ENCODE measurements at regions not wholly inside any gene's neighbourhood (a gene's known extent, or its start where the extent isn't known, plus 50 kb on each side); places are given as distances from the start of the nearest gene placed in this dataset.
A peak's percentile ranks its signal among the peaks of the same experiment; 100 is the strongest.

- DNase-seq (ENCODE audit: low read depth): peak; percentile 3
Measured at GRCh38 chr12:113658006-113658655, 186.5 kb upstream of the LHX5 start.

DNA sequence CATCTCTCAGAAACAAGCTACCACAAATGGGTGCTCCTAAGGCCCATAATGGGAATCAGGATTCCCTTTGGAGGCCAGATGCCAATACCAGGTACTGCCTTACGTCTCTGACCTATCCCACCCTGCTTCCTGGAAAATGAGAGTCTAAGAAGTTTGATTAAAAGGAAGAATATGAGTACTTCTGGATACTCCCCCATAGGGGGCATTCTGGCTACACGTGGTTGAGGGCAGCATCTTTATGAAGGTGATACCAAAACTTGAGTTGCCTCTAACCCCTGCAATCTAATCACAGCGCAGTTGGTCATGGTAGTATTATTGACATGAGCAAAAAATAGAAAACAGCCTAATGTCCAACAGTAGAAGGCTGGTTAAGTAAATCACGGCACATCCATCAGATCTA is 184.2 kb upstream of the LHX5 start:
- DNase-seq (ENCODE audit: low read depth): no peak

- no peak for DNase-seq (ENCODE audit: low read depth)
Measured at GRCh38 chr12:113655479-113655878, 183.8 kb upstream of the LHX5 start.

- no peak for DNase-seq (ENCODE audit: low read depth)
Measured at GRCh38 chr12:113651662-113652061, 180.0 kb upstream of the LHX5 start.

GRCh38 chr12:113650476-113650875 is 178.8 kb upstream of the LHX5 start:
- no peak for DNase-seq (ENCODE audit: low read depth)

DNA sequence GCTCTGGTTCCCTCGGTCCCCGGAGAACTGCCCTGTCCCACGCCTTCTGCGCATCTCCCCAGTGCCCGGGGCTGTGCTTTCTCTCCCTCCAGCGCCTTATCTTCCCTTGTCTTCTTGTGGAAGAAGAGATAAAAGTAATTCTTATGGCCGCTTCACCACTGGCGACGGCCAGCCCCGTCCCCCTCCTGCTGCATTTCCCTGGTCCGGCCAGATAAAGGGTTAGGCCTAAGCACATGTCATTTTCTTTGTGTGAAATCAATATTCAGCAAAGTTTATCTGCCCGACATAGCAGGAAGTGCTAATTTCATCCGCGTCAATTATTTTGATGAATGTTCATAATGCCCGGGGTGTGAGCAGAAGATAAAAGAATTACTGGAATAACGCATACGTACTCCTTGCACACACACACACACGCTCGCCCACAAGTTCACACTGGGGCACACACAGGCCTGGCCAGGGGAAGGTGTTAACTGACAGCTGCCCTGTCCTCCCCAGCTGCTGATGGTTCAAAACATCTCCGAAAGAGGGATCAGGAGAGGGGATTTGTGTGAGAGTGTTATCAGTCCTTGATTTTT is 177.7 kb upstream of the LHX5 start:
- DNase-seq (ENCODE audit: low read depth): no peak

- DNase-seq (ENCODE audit: low read depth): no peak
Measured at GRCh38 chr12:113647048-113647447, 175.4 kb upstream of the LHX5 start.

DNA sequence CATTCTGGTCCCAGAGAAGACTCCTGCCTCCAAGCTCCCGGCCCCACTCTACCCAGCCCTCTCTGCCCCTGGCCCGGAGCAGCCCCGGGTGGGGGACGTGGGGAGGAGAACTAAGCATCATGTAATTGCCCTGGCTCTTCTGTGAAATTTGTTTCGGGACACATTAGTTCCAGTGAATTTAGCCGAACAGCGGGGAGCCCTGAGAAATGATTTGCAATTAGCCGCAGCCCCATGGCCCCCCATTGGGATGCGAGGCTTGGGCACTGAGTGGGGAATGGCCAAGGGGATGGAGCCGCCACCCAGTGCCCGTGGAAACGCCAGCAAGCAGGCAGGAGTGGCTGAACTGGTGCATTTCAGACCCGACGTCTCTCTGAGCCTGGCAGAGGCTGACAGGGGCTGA is 173.9 kb upstream of the LHX5 start:
- DNase-seq (ENCODE audit: low read depth): no peak

GRCh38 chr12:113645183-113645582 is 173.5 kb upstream of the LHX5 start:
- no peak for DNase-seq (ENCODE audit: low read depth)

DNA sequence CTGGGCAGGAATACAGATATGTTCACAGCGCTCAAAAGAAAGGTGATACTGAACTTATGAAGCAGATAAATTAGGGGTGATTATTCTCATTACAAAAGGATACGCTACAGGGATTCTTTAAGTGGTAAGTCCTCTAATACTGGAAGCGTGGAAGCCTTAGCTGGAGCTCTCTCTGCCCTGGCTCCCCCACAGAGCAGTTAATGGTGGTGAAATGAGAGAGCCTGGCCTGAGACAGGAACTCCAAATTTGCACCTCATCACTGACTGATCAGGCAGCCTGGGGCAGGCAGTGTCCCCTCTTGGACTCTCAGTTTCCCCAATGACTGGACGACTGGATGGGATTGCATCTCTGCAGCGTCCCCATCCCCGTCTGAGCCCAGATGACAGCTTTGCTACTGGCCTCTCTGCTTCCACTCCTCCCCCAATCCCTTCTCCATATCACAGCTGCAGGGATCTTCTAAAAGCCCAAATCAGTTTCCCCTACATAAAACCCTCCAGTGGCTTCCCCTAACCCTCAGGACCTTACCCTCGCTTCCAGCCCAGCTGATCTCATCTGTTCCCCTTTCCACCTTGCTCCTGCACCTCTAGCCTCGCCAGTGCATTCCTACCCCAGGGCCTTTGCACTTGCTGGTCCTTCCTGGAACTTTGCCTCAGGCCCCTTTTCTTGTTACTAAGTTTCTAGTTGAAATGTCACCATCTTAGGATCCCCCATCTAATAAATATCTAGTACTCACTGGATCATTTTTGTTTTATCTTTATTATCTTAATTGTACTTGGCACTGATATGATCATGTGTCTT is 171.7 kb upstream of the LHX5 start:
- no peak for DNase-seq (ENCODE audit: low read depth)

GRCh38 chr12:113642672-113643071 is 171.0 kb upstream of the LHX5 start:
- DNase-seq (ENCODE audit: low read depth): no peak

DNA sequence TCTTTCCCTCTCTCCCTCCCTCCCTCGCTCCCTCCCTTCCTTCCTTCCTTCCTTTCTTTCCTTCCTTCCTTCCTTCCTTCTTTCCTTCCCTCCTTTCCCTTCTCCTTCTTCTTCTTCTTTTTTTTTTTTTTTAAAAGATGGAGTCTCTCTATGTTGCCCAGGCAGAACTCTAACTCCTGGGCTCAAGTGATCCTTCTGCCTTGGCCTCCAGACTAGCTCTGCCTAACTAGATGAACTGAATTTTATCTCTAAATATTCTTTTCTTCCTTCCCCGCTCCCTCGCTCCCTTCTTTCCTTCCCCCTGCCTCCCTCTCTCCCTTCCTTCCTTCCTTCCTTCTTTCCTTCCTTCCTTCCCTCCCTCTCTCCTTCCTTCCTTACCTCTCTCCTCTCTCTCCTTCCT is 170.5 kb upstream of the LHX5 start:
- DNase-seq (ENCODE audit: low read depth): no peak

- no peak for DNase-seq (ENCODE audit: low read depth)
Measured at GRCh38 chr12:113641426-113642030, 169.9 kb upstream of the LHX5 start.

GRCh38 chr12:113640837-113641236 is 169.2 kb upstream of the LHX5 start:
- DNase-seq (ENCODE audit: low read depth): no peak

- DNase-seq (ENCODE audit: low read depth): no peak
Measured at GRCh38 chr12:113639474-113639873, 167.8 kb upstream of the LHX5 start.

DNA sequence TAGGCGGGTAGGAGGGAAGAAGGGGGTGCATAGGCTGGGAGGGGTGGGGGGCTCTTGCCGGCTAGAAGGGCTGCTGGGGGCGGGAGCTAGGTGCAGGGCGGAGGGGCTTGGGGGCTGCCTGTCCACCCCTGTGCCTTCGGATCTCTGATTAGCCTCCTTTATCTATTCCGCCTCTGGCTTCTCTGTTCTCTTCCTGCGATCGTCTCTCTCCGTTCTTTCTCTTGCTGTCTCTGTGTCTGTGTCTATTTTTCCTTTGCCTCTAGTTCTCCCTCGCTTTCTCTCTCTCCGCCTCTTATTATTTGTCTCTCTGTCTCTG is 166.7 kb upstream of the LHX5 start:
- DNase-seq (ENCODE audit: low read depth): no peak

DNA sequence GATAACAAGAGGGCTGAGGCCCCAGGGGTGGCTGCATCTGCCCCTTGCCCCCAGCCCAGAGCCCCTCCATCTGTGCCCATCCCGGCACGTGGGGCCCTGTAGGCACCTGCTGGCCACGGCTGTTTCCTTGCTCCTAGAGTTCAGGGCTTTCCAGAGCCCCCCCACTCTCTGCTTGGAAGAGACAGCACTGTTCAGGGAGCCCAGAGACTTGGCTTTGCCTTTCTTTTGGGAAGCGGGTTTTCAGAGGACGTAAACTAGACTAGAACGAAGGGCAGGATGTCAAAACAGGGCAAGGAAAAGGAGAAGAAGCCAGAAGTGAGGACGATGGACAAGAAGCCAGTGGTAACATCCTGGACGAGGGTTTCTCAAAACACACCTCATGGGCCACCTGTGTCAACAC is 163.3 kb upstream of the LHX5 start:
- DNase-seq (ENCODE audit: low read depth): no peak

- no peak for DNase-seq (ENCODE audit: low read depth)
Measured at GRCh38 chr12:113634474-113634873, 162.8 kb upstream of the LHX5 start.

- DNase-seq (ENCODE audit: low read depth): no peak
Measured at GRCh38 chr12:113633678-113634332, 162.1 kb upstream of the LHX5 start.

DNA sequence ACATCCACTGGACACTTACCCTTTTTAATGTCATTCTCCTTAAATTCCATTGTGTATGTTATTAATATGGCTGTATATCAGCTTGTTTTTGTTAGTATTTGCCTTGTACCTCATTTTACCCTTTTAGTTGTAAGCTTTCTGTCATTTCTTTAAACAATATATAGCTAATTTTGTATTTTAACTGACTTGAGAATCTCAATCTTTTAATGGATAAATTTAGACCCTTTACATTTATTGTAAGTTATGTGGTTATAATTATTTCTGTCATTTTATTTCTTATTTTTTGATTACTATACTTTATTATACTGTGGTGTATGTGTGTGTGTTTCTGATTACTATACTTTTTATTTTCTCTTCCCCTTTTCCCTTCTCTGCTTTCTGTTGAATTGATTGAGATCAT is 159.0 kb upstream of the LHX5 start:
- DNase-seq (ENCODE audit: low read depth): no peak

- no peak for DNase-seq (ENCODE audit: low read depth)
Measured at GRCh38 chr12:113625499-113625898, 153.8 kb upstream of the LHX5 start.

GRCh38 chr12:113622410-113622809 is 150.7 kb upstream of the LHX5 start:
- DNase-seq (ENCODE audit: low read depth): no peak
